Psoas muscle (tissue), 7 donors: ENCODE measurements at regions not wholly inside any gene's neighbourhood (a gene's known extent, or its start where the extent isn't known, plus 50 kb on each side); places are given as distances from the start of the nearest gene placed in this dataset.

ENCODE experiments used
- ATAC-seq, 4 donors: fragments of 200-7000 bp; cut with Tn5 transposase; one replicate each; pipeline ENCODE4 v1.9.1; 2020; ENCODE audit warnings: moderate library complexity in 3 of 4, mild to moderate bottlenecking in 2 of 4
- DNase-seq, 2 donors: peaks; one replicate each; pipeline ENCODE4 v3.0.0-alpha.2; 2020
- H3K27ac ChIP-seq: fragments of 200-600 bp; one replicate; pipeline ENCODE4 v1.8.0; 2022
- H3K27me3 ChIP-seq, 3 donors: fragments of 200-600 bp in 1 of 3; one replicate each; pipeline versions ENCODE4 v1.6.1 to v1.8.0; 2013 to 2022; ENCODE audit warnings: low read length in 2 of 3, mild to moderate bottlenecking in 2 of 3, moderate library complexity in 1 of 3; ENCODE audit not compliant: insufficient read depth in 3 of 3
- H3K36me3 ChIP-seq, 2 donors: fragments of 200-600 bp in 1 of 2; one replicate each; pipeline versions ENCODE4 v1.6.1 to v1.8.0; 2013 to 2022; ENCODE audit warnings: low read depth in 1 of 2, mild to moderate bottlenecking in 1 of 2, moderate library complexity in 1 of 2; ENCODE audit not compliant: insufficient read depth in 1 of 2
- H3K4me1 ChIP-seq: fragments of 200-600 bp; one replicate; pipeline ENCODE4 v1.8.0; 2022
- H3K4me3 ChIP-seq: fragments of 200-600 bp; one replicate; pipeline ENCODE4 v1.8.0; 2022; ENCODE audit warnings: mild to moderate bottlenecking
- H3K9me3 ChIP-seq: fragments of 200-600 bp; one replicate; pipeline ENCODE4 v1.8.0; 2022
- CTCF ChIP-seq: fragments of 200-600 bp; IDR thresholded peaks from one replicate; pipeline ENCODE4 v1.8.0; 2022; ENCODE audit warnings: antibody characterized with exemption
- WGBS, 3 donors: extraction: QIAGEN DNeasy Blood & Tissue Kit; methylation state at CpG; one replicate each; pipeline versions ENCODE4 v1.1.6 to v1.1.7; 2013; 5-methylcytosine and 5-hydroxymethylcytosine counted together
- intact Hi-C, 2 donors: fragments of 100-400 bp; cut with DNase I; formaldehyde crosslinking; loops; one replicate each; pipeline versions ENCODE4 v1.11.0 to v1.14.2; 2022
- donor health status: healthy with polysubstance abuse.
- donor health status: DM: no; HTN: no; CAD: no; lungs with moderate emphysema.
- donor health status: Bipolar disorder and iron deficiency.
- donor health status: healthy.
- donor health status: DM: yes; HTN: yes; CAD: no.
- donor health status: DM: no; HTN: no; CAD: no.
- donor health status: DM: yes; HTN: yes; CAD: no.

- Histone ChIP-seq H3K4me3 (no peak overlapping the region), H3K36me3 (no peaks in the 10 kb centered on the region), H3K27me3 (no peaks in the 10 kb centered on the region), H3K27ac (no peak overlapping the region), H3K4me1 (no peaks in the 10 kb centered on the region), H3K9me3 (no peaks in the 10 kb centered on the region)
- no peak for TF ChIP-seq CTCF
- 84 to 95% (median 87%) methylated on average over 4 of the region's 4 CpGs for WGBS, 3 donors
- intact Hi-C loops: no loop called here
- no peak for DNase-seq
- ATAC-seq: no peak
Observed at GRCh38 chr12:124078800-124079199, 105.8 kb downstream of the ZNF664 start.

- intact Hi-C loops: no loop called here
- no peak overlapping the region for H3K27ac ChIP-seq
- WGBS, 3 donors: 82 to 90% (median 83%) methylated on average over 5 of the region's 5 CpGs
- no peak for DNase-seq
- H3K36me3 ChIP-seq: no peaks in the 10 kb centered on the region
- ATAC-seq: no peak
- H3K4me1 ChIP-seq: no peaks in the 10 kb centered on the region
- H3K9me3 ChIP-seq: no peaks in the 10 kb centered on the region
- H3K27me3 ChIP-seq: no peaks in the 10 kb centered on the region
- no peak for TF ChIP-seq CTCF
- no peak overlapping the region for H3K4me3 ChIP-seq
Observed at GRCh38 chr12:124080649-124081048, 107.6 kb downstream of the ZNF664 start.

GRCh38 chr12:124082012-124082411, 109.0 kb downstream of the ZNF664 start:
- 72 to 86% (median 84%) methylated on average over 10 of the region's 10 CpGs for WGBS, 3 donors

GRCh38 chr12:124082687-124083086, 109.7 kb downstream of the ZNF664 start:
- intact Hi-C loops: no loop called here
- no peak for TF ChIP-seq CTCF
- Histone ChIP-seq H3K27ac (no peak overlapping the region), H3K4me3 (no peak overlapping the region), H3K9me3 (no peaks in the 10 kb centered on the region), H3K27me3 (no peaks in the 10 kb centered on the region), H3K4me1 (no peaks in the 10 kb centered on the region), H3K36me3 (no peaks in the 10 kb centered on the region)
- no peak for DNase-seq
- 94 to 98% (median 95%) methylated on average over 4 of the region's 4 CpGs for WGBS, 3 donors
- ATAC-seq: no peak

More at GRCh38 chr12:124082012-124082411, 109.0 kb downstream of the ZNF664 start:
- TF ChIP-seq CTCF: no peak
- no peaks in the 10 kb centered on the region for H3K9me3 ChIP-seq
- no peak for ATAC-seq
- no peak overlapping the region for H3K27ac ChIP-seq
- H3K4me1 ChIP-seq: no peaks in the 10 kb centered on the region
- no peaks in the 10 kb centered on the region for H3K27me3 ChIP-seq
- no peaks in the 10 kb centered on the region for H3K36me3 ChIP-seq
- no peak for DNase-seq
- intact Hi-C loops: no loop called here
- H3K4me3 ChIP-seq: no peak overlapping the region

- ATAC-seq (no peak), DNase-seq (no peak)
- Histone ChIP-seq H3K4me1 (no peaks in the 10 kb centered on the region), H3K36me3 (no peaks in the 10 kb centered on the region), H3K9me3 (no peaks in the 10 kb centered on the region), H3K4me3 (no peak overlapping the region), H3K27ac (no peak overlapping the region), H3K27me3 (no peaks in the 10 kb centered on the region)
- WGBS, 3 donors: 84 to 89% (median 86%) methylated on average over 11 of the region's 11 CpGs
- intact Hi-C loops: no loop called here
- no peak for TF ChIP-seq CTCF
Observed at GRCh38 chr12:124083708-124084107, 110.7 kb downstream of the ZNF664 start.
